ENCODE measurements at regions not wholly inside any gene's neighbourhood (a gene's known extent, or its start where the extent isn't known, plus 50 kb on each side); places are given as distances from the start of the nearest gene placed in this dataset.

DNA sequence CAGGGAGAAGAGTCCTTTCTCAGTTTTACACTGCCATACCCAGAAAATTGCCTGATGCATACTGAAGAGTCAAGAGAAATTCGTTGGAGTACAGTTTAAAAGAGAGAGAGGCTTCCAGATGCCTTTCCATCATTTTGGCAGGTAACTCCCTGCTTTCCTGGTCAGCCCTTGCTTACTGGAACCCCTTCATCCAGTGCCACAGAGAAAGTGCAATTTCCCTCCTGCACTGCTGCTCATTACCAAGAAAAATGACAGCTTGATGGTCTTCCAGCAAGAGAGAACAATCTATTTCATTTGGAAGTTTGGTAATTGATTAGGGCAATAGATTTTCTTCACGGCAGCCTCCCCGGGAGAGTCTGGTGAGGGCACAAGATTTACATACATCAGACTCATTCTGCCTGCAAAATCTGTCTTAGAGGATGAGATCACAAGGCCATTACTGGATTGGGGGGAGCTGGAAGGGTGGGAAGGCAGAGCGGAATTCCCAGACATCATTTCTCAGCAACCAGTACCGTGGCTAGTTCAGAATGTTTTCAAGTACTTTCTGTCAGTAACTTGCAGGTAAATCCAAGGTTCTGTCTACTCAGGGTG lies 102.8 kb upstream of the SLC14A2 start:
- TF ChIP-seq, protein P1, sequence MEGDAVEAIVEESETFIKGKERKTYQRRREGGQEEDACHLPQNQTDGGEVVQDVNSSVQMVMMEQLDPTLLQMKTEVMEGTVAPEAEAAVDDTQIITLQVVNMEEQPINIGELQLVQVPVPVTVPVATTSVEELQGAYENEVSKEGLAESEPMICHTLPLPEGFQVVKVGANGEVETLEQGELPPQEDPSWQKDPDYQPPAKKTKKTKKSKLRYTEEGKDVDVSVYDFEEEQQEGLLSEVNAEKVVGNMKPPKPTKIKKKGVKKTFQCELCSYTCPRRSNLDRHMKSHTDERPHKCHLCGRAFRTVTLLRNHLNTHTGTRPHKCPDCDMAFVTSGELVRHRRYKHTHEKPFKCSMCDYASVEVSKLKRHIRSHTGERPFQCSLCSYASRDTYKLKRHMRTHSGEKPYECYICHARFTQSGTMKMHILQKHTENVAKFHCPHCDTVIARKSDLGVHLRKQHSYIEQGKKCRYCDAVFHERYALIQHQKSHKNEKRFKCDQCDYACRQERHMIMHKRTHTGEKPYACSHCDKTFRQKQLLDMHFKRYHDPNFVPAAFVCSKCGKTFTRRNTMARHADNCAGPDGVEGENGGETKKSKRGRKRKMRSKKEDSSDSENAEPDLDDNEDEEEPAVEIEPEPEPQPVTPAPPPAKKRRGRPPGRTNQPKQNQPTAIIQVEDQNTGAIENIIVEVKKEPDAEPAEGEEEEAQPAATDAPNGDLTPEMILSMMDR (IDR thresholded peaks at IDR 0.05 in 4 of 5, conservative IDR thresholded peaks at IDR 0.05 in 1 of 5), result no peak
- no peak for TF ChIP-seq POLR2A (IDR thresholded peaks at IDR 0.05)
